ENCODE measurements at regions not wholly inside any gene's neighbourhood (a gene's known extent, or its start where the extent isn't known, plus 50 kb on each side); places are given as distances from the start of the nearest gene placed in this dataset.

- TF ChIP-seq POLR2A (IDR thresholded peaks at IDR 0.05; ENCODE audit: borderline replicate concordance, extremely low read depth, insufficient read depth, insufficient read length) (no peak), RAD21 (IDR thresholded peaks at IDR 0.05; ENCODE audit: low read depth) (no peak), CTCF (IDR thresholded peaks at IDR 0.05 in 2 of 3, conservative IDR thresholded peaks at IDR 0.05 in 1 of 3; ENCODE audit: borderline replicate concordance in 1 of 3, insufficient read depth in 1 of 3, low read depth in 2 of 3, low read length in 2 of 3) (no peak), SRF (IDR thresholded peaks at IDR 0.05; ENCODE audit: low read depth) (no peak), EZH2 (IDR thresholded peaks at IDR 0.05) (no peak)
Measured at GRCh38 chr3:153289334-153289808, 127.3 kb downstream of the RAP2B start.

All from HCT116 (cell line).